ENCODE measurements at regions not wholly inside any gene's neighbourhood (a gene's known extent, or its start where the extent isn't known, plus 50 kb on each side); places are given as distances from the start of the nearest gene placed in this dataset.

GRCh38 chr13:34277936-34278335, 460.0 kb downstream of the RFC3 start:
- Histone ChIP-seq H3K23ac (ENCODE audit: low read length) (no peak overlapping the region), H3K18ac (ENCODE audit: low read length) (no peak overlapping the region), H3K14ac (ENCODE audit: low read length) (no peak overlapping the region), H3K4me1 (ENCODE audit: control insufficient read depth in 1 of 2, insufficient read depth in 2 of 2, low read length in 2 of 2) (no peaks in the 10 kb centered on the region), H2AK5ac (ENCODE audit: low read length) (no peak overlapping the region), H3K4me2 (ENCODE audit: low read length) (no peak overlapping the region), H4K91ac (ENCODE audit: low read depth, low read length) (no peak overlapping the region), H3K27ac (ENCODE audit: low read depth, low read length) (no peak overlapping the region), H3K36me3 (ENCODE audit: control insufficient read depth in 1 of 2, insufficient read depth in 2 of 2, low read length in 2 of 2) (no peaks in the 10 kb centered on the region), H3K27me3 (ENCODE audit: insufficient read depth, low read length) (no peaks in the 10 kb centered on the region), H3K9me3 (ENCODE audit: insufficient read depth, low read depth, low read length) (no peaks in the 10 kb centered on the region), H3K4ac (ENCODE audit: low read depth, low read length) (no peak overlapping the region), H2AFZ (ENCODE audit: insufficient read depth, low read length, poor library complexity) (no peak overlapping the region), H3K9ac (ENCODE audit: low read length) (no peak overlapping the region), H4K12ac (ENCODE audit: low read depth, low read length) (no peak overlapping the region), H3K79me2 (ENCODE audit: control insufficient read depth, insufficient read depth, low read length, poor library complexity) (no peaks in the 10 kb centered on the region), H2BK12ac (ENCODE audit: low read length) (no peak overlapping the region), H3K79me1 (ENCODE audit: low read length) (no peaks in the 10 kb centered on the region), H2BK5ac (ENCODE audit: low read depth, low read length, poor library complexity) (no peak overlapping the region), H3K4me3 (ENCODE audit: low read depth, low read length) (no peak overlapping the region), H4K8ac (ENCODE audit: low read depth, low read length) (no peak overlapping the region), H2BK120ac (ENCODE audit: insufficient read depth, low read length, poor library complexity) (no peak overlapping the region)
- whole genome bisulfite sequencing (ENCODE audit: extremely low coverage, insufficient coverage, insufficient read length), result no CpG with 5 or more reads among the region's 4 CpGs
- DNase-seq, result peak in 1 of 2 donors; percentile 46

DNA sequence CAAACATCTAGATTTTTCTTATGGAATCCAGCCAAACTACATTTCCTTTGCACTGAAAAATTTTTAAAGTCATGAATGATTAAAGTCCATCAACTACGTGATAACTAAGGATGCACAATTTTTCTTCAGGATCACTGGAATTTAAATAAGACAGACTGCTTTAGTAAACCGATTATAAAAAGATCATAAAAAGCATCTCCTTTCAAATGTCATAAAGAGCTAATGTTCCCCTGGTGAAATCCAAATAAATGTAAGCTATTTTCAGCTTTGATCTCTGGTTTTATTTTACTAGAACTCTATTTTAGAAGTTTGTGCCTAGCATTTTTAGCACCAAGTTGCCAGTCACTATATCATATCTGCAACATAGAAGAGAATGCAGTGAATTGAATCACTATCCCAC, 460.8 kb downstream of the RFC3 start:
- Histone ChIP-seq H4K12ac (ENCODE audit: low read depth, low read length) (no peak overlapping the region), H3K79me1 (ENCODE audit: low read length) (no peaks in the 10 kb centered on the region), H3K9me3 (ENCODE audit: insufficient read depth, low read depth, low read length) (no peaks in the 10 kb centered on the region), H3K36me3 (ENCODE audit: control insufficient read depth in 1 of 2, insufficient read depth in 2 of 2, low read length in 2 of 2) (no peaks in the 10 kb centered on the region), H3K4ac (ENCODE audit: low read depth, low read length) (no peak overlapping the region), H3K79me2 (ENCODE audit: control insufficient read depth, insufficient read depth, low read length, poor library complexity) (no peaks in the 10 kb centered on the region), H3K27me3 (ENCODE audit: insufficient read depth, low read length) (no peaks in the 10 kb centered on the region), H2AK5ac (ENCODE audit: low read length) (no peak overlapping the region), H4K8ac (ENCODE audit: low read depth, low read length) (no peak overlapping the region), H3K14ac (ENCODE audit: low read length) (no peak overlapping the region), H3K4me3 (ENCODE audit: low read depth, low read length) (no peak overlapping the region), H3K23ac (ENCODE audit: low read length) (no peak overlapping the region), H2BK120ac (ENCODE audit: insufficient read depth, low read length, poor library complexity) (no peak overlapping the region), H3K4me1 (ENCODE audit: control insufficient read depth in 1 of 2, insufficient read depth in 2 of 2, low read length in 2 of 2) (no peaks in the 10 kb centered on the region), H3K18ac (ENCODE audit: low read length) (no peak overlapping the region), H2BK5ac (ENCODE audit: low read depth, low read length, poor library complexity) (no peak overlapping the region), H3K27ac (ENCODE audit: low read depth, low read length) (no peak overlapping the region), H2BK12ac (ENCODE audit: low read length) (no peak overlapping the region), H2AFZ (ENCODE audit: insufficient read depth, low read length, poor library complexity) (no peak overlapping the region), H4K91ac (ENCODE audit: low read depth, low read length) (no peak overlapping the region), H3K9ac (ENCODE audit: low read length) (no peak overlapping the region), H3K4me2 (ENCODE audit: low read length) (no peak overlapping the region)
- no CpG with 5 or more reads among the region's 2 CpGs for WGBS (ENCODE audit: extremely low coverage, insufficient coverage, insufficient read length)
- DNase-seq, result peak in 1 of 2 donors; percentile 68

DNA sequence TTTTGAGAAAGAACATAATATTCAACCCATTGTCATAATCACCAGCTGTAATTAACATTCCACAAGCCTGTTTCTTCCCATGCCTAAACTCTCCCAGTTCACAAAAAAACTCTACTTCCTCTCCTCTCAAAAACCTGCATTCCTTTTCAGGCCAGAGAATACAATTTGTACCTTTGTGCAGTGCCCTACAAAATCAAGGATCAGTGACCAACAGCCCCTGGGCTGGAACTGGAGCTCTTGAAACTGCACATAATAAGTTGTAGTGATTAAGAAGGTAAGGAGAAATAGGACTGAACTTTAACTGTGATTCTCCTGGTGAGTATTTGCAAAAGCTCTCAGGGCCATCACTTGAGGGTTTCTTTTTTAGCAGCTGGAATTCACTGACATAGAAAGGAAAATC, 472.7 kb downstream of the RFC3 start:
- H3K36me3 ChIP-seq (ENCODE audit: control insufficient read depth in 1 of 2, insufficient read depth in 2 of 2, low read length in 2 of 2), result no peaks in the 10 kb centered on the region
- no peak overlapping the region for H3K23ac ChIP-seq (ENCODE audit: low read length)
- H3K4me3 ChIP-seq (ENCODE audit: low read depth, low read length), result no peak overlapping the region
- no peak overlapping the region for H3K4ac ChIP-seq (ENCODE audit: low read depth, low read length)
- no peaks in the 10 kb centered on the region for H3K79me1 ChIP-seq (ENCODE audit: low read length)
- no peak overlapping the region for H3K4me2 ChIP-seq (ENCODE audit: low read length)
- H2BK120ac ChIP-seq (ENCODE audit: insufficient read depth, low read length, poor library complexity), result no peak overlapping the region
- H2BK12ac ChIP-seq (ENCODE audit: low read length), result no peak overlapping the region
- H2AK5ac ChIP-seq (ENCODE audit: low read length), result no peak overlapping the region
- H4K8ac ChIP-seq (ENCODE audit: low read depth, low read length), result no peak overlapping the region
- H3K9ac ChIP-seq (ENCODE audit: low read length), result no peak overlapping the region
- DNase-seq, result no peak
- H3K14ac ChIP-seq (ENCODE audit: low read length), result no peak overlapping the region
- H3K27ac ChIP-seq (ENCODE audit: low read depth, low read length), result no peak overlapping the region
- H3K79me2 ChIP-seq (ENCODE audit: control insufficient read depth, insufficient read depth, low read length, poor library complexity), result no peaks in the 10 kb centered on the region
- H2BK5ac ChIP-seq (ENCODE audit: low read depth, low read length, poor library complexity), result no peak overlapping the region
- no peaks in the 10 kb centered on the region for H3K9me3 ChIP-seq (ENCODE audit: insufficient read depth, low read depth, low read length)
- H3K4me1 ChIP-seq (ENCODE audit: control insufficient read depth in 1 of 2, insufficient read depth in 2 of 2, low read length in 2 of 2), result no peaks in the 10 kb centered on the region
- H3K18ac ChIP-seq (ENCODE audit: low read length), result no peak overlapping the region
- no peak overlapping the region for H2AFZ ChIP-seq (ENCODE audit: insufficient read depth, low read length, poor library complexity)
- no peak overlapping the region for H4K12ac ChIP-seq (ENCODE audit: low read depth, low read length)
- H3K27me3 ChIP-seq (ENCODE audit: insufficient read depth, low read length), result no peaks in the 10 kb centered on the region
- H4K91ac ChIP-seq (ENCODE audit: low read depth, low read length), result no peak overlapping the region

GRCh38 chr13:34294483-34295129, 476.7 kb downstream of the RFC3 start:
- H3K4me2 ChIP-seq (ENCODE audit: low read length), result no peak overlapping the region
- no peaks in the 10 kb centered on the region for H3K27me3 ChIP-seq (ENCODE audit: insufficient read depth, low read length)
- no peak overlapping the region for H2AK5ac ChIP-seq (ENCODE audit: low read length)
- no peaks in the 10 kb centered on the region for H3K36me3 ChIP-seq (ENCODE audit: control insufficient read depth in 1 of 2, insufficient read depth in 2 of 2, low read length in 2 of 2)
- H4K8ac ChIP-seq (ENCODE audit: low read depth, low read length), result no peak overlapping the region
- H3K4ac ChIP-seq (ENCODE audit: low read depth, low read length), result no peak overlapping the region
- H3K79me1 ChIP-seq (ENCODE audit: low read length), result no peaks in the 10 kb centered on the region
- no peak overlapping the region for H2BK5ac ChIP-seq (ENCODE audit: low read depth, low read length, poor library complexity)
- no peak for DNase-seq
- no peak overlapping the region for H3K9ac ChIP-seq (ENCODE audit: low read length)
- no peak overlapping the region for H3K23ac ChIP-seq (ENCODE audit: low read length)
- no peaks in the 10 kb centered on the region for H3K4me1 ChIP-seq (ENCODE audit: control insufficient read depth in 1 of 2, insufficient read depth in 2 of 2, low read length in 2 of 2)
- WGBS (ENCODE audit: extremely low coverage, insufficient coverage, insufficient read length), result no CpG with 5 or more reads among the region's 5 CpGs
- no peak overlapping the region for H3K4me3 ChIP-seq (ENCODE audit: low read depth, low read length)
- H4K91ac ChIP-seq (ENCODE audit: low read depth, low read length), result no peak overlapping the region
- H4K12ac ChIP-seq (ENCODE audit: low read depth, low read length), result no peak overlapping the region
- no peak overlapping the region for H2BK120ac ChIP-seq (ENCODE audit: insufficient read depth, low read length, poor library complexity)
- H3K14ac ChIP-seq (ENCODE audit: low read length), result no peak overlapping the region
- H3K27ac ChIP-seq (ENCODE audit: low read depth, low read length), result no peak overlapping the region
- no peak overlapping the region for H2AFZ ChIP-seq (ENCODE audit: insufficient read depth, low read length, poor library complexity)
- no peaks in the 10 kb centered on the region for H3K9me3 ChIP-seq (ENCODE audit: insufficient read depth, low read depth, low read length)
- H2BK12ac ChIP-seq (ENCODE audit: low read length), result no peak overlapping the region
- no peak overlapping the region for H3K18ac ChIP-seq (ENCODE audit: low read length)
- no peaks in the 10 kb centered on the region for H3K79me2 ChIP-seq (ENCODE audit: control insufficient read depth, insufficient read depth, low read length, poor library complexity)

Measured in trophoblast cell (in vitro differentiated cells and primary cell).